HEK293 (cell line): ENCODE measurements at regions not wholly inside any gene's neighbourhood (a gene's known extent, or its start where the extent isn't known, plus 50 kb on each side); places are given as distances from the start of the nearest gene placed in this dataset.

Source experiments
- CTCF ChIA-PET: fragments of 350-600 bp; formaldehyde crosslinking; extraction: SDS; loops from one replicate; lab custom pipeline; 2021; ENCODE audit warnings: antibody characterized with exemption; lab: Yijun Ruan, JAX
- POLR2A ChIA-PET: fragments of 300-600 bp; formaldehyde crosslinking; extraction: SDS; loops from one replicate; lab custom pipeline; 2020; ENCODE audit warnings: antibody characterized with exemption, inconsistent platforms; lab: Yijun Ruan, JAX
- H3K27ac ChIP-seq: fragments of 200-500 bp; sonication (Bioruptor generic); 2 replicates; pipeline ENCODE4 v1.5.1; 2014; ENCODE audit warnings: low read depth, low read length, control low read depth, inconsistent platforms; ENCODE audit errors: extremely low read depth
- H3K36me3 ChIP-seq, 2 experiments: fragments of 200-500 bp in 1 of 2; sonication (Bioruptor generic) in 1 of 2; 1 replicate in 1 of 2; 2 replicates in 1 of 2; pipeline ENCODE4 v1.5.1; 2014 to 2017; ENCODE audit warnings: inconsistent platforms in 2 of 2, low read length in 2 of 2; ENCODE audit not compliant: control insufficient read depth in 2 of 2, insufficient read depth in 1 of 2
- H3K4me1 ChIP-seq: fragments of 200-500 bp; sonication (Bioruptor generic); 2 replicates; pipeline ENCODE4 v1.5.1; 2014; ENCODE audit warnings: mild to moderate bottlenecking, low read length, inconsistent platforms; ENCODE audit not compliant: control insufficient read depth, insufficient read depth
- H3K4me3 ChIP-seq: 2 replicates; pipeline ENCODE4 v1.5.1; 2011; ENCODE audit warnings: low read depth, mild to moderate bottlenecking, control low read depth, low read length, moderate library complexity
- H3K9me3 ChIP-seq: fragments of 200-500 bp; sonication (Bioruptor generic); 2 replicates; pipeline ENCODE4 v1.5.1; 2014; ENCODE audit warnings: low read depth, low read length, inconsistent platforms; ENCODE audit not compliant: control insufficient read depth, insufficient read depth
- BCL11B ChIP-seq: fragments of 450-650 bp; formaldehyde crosslinking; IDR thresholded peaks from 2 replicates; pipeline ENCODE4 v1.5.1; 2016; ENCODE audit warnings: low read depth, missing biosample characterization, missing genetic modification characterization
- EGR2 ChIP-seq: fragments of 450-650 bp; formaldehyde crosslinking; IDR thresholded peaks from 2 replicates; pipeline ENCODE4 v1.5.1; 2016; ENCODE audit warnings: low read depth, missing biosample characterization, missing genetic modification characterization
- GLI4 ChIP-seq: fragments of 450-650 bp; formaldehyde crosslinking; IDR thresholded peaks from 2 replicates; pipeline ENCODE4 v1.5.1; 2016; ENCODE audit warnings: missing biosample characterization, missing genetic modification characterization
- GLIS1 ChIP-seq: fragments of 450-650 bp; formaldehyde crosslinking; IDR thresholded peaks from 2 replicates; pipeline ENCODE4 v1.5.1; 2016; ENCODE audit warnings: missing biosample characterization, missing genetic modification characterization
- MZF1 ChIP-seq: fragments of 450-650 bp; formaldehyde crosslinking; IDR thresholded peaks from 2 replicates; pipeline ENCODE4 v1.5.1; 2017; ENCODE audit warnings: missing biosample characterization, missing genetic modification characterization, borderline replicate concordance
- PRDM1 ChIP-seq: fragments of 450-650 bp; formaldehyde crosslinking; IDR thresholded peaks from 2 replicates; pipeline ENCODE4; 2016; ENCODE audit warnings: missing biosample characterization, missing genetic modification characterization
- ZBTB48 ChIP-seq: fragments of 450-650 bp; formaldehyde crosslinking; IDR thresholded peaks from 2 replicates; pipeline ENCODE4 v1.5.1; 2016; ENCODE audit warnings: missing biosample characterization, missing genetic modification characterization
- ZBTB6 ChIP-seq: fragments of 450-650 bp; formaldehyde crosslinking; IDR thresholded peaks from 2 replicates; pipeline ENCODE4 v1.5.1; 2017; ENCODE audit warnings: missing biosample characterization, missing genetic modification characterization
- ZBTB8A ChIP-seq: fragments of 450-650 bp; formaldehyde crosslinking; IDR thresholded peaks from 2 replicates; pipeline ENCODE4 v1.5.1; 2016; ENCODE audit warnings: missing biosample characterization, missing genetic modification characterization
- ZFHX2 ChIP-seq: fragments of 450-650 bp; formaldehyde crosslinking; conservative IDR thresholded peaks from 2 replicates; pipeline ENCODE4 v1.5.1; 2016; ENCODE audit warnings: missing biosample characterization, missing genetic modification characterization
- ZFP69B ChIP-seq: fragments of 450-650 bp; formaldehyde crosslinking; IDR thresholded peaks from 2 replicates; pipeline ENCODE4 v1.5.1; 2016; ENCODE audit warnings: missing biosample characterization, missing genetic modification characterization
- ZIC2 ChIP-seq: fragments of 450-650 bp; formaldehyde crosslinking; IDR thresholded peaks from 2 replicates; pipeline ENCODE4 v1.5.1; 2016; ENCODE audit warnings: missing biosample characterization, missing genetic modification characterization
- ZNF114 ChIP-seq: fragments of 450-650 bp; formaldehyde crosslinking; IDR thresholded peaks from 2 replicates; pipeline ENCODE4 v1.5.0; 2017; ENCODE audit warnings: missing biosample characterization, missing genetic modification characterization
- ZNF132 ChIP-seq: fragments of 450-650 bp; formaldehyde crosslinking; IDR thresholded peaks from 2 replicates; pipeline ENCODE4 v1.5.1; 2017; ENCODE audit warnings: missing biosample characterization, missing genetic modification characterization, borderline replicate concordance
- ZNF2 ChIP-seq: fragments of 450-650 bp; formaldehyde crosslinking; IDR thresholded peaks from 2 replicates; pipeline ENCODE4 v1.5.1; 2016; ENCODE audit warnings: missing biosample characterization, missing genetic modification characterization
- ZNF23 ChIP-seq: fragments of 450-650 bp; formaldehyde crosslinking; IDR thresholded peaks from 2 replicates; pipeline ENCODE4 v1.5.1; 2016; ENCODE audit warnings: missing biosample characterization, missing genetic modification characterization, borderline replicate concordance
- ZNF292 ChIP-seq: fragments of 450-650 bp; formaldehyde crosslinking; IDR thresholded peaks from 2 replicates; pipeline ENCODE4 v1.5.1; 2016; ENCODE audit warnings: low read depth, missing biosample characterization, missing genetic modification characterization, borderline replicate concordance
- ZNF561 ChIP-seq: fragments of 450-650 bp; IDR thresholded peaks from 2 replicates; pipeline ENCODE4 v1.5.1; 2018; ENCODE audit warnings: missing biosample characterization, missing genetic modification characterization, borderline replicate concordance
- ZNF623 ChIP-seq: fragments of 450-650 bp; formaldehyde crosslinking; IDR thresholded peaks from 2 replicates; pipeline ENCODE4 v1.5.1; 2016; ENCODE audit warnings: missing biosample characterization, missing genetic modification characterization
- ZNF660 ChIP-seq: fragments of 450-650 bp; IDR thresholded peaks from 2 replicates; pipeline ENCODE4 v1.5.1; 2018; ENCODE audit warnings: missing biosample characterization, mild to moderate bottlenecking, missing genetic modification characterization
- ZNF704 ChIP-seq: fragments of 450-650 bp; formaldehyde crosslinking; IDR thresholded peaks from 2 replicates; pipeline ENCODE4 v1.5.1; 2016; ENCODE audit warnings: missing biosample characterization, missing genetic modification characterization
- ZSCAN5A ChIP-seq: fragments of 450-650 bp; formaldehyde crosslinking; IDR thresholded peaks from 2 replicates; pipeline ENCODE4 v1.5.1; 2016; ENCODE audit warnings: missing biosample characterization, missing genetic modification characterization
- TF ChIP-seq, protein P1 (sequence below): fragments of 450-650 bp; formaldehyde crosslinking; IDR thresholded peaks from 2 replicates; pipeline ENCODE4 v1.5.1; 2016; ENCODE audit warnings: missing biosample characterization, missing genetic modification characterization
- TF ChIP-seq, protein P2 (sequence below): fragments of 450-650 bp; formaldehyde crosslinking; IDR thresholded peaks from 2 replicates; pipeline ENCODE4 v1.5.1; 2016; ENCODE audit warnings: missing biosample characterization, missing genetic modification characterization
- TF ChIP-seq, protein P3 (sequence below): fragments of 450-650 bp; formaldehyde crosslinking; IDR thresholded peaks from 2 replicates; pipeline ENCODE4 v1.5.1; 2016; ENCODE audit warnings: missing biosample characterization, missing genetic modification characterization

- TF ChIP-seq, protein P1, sequence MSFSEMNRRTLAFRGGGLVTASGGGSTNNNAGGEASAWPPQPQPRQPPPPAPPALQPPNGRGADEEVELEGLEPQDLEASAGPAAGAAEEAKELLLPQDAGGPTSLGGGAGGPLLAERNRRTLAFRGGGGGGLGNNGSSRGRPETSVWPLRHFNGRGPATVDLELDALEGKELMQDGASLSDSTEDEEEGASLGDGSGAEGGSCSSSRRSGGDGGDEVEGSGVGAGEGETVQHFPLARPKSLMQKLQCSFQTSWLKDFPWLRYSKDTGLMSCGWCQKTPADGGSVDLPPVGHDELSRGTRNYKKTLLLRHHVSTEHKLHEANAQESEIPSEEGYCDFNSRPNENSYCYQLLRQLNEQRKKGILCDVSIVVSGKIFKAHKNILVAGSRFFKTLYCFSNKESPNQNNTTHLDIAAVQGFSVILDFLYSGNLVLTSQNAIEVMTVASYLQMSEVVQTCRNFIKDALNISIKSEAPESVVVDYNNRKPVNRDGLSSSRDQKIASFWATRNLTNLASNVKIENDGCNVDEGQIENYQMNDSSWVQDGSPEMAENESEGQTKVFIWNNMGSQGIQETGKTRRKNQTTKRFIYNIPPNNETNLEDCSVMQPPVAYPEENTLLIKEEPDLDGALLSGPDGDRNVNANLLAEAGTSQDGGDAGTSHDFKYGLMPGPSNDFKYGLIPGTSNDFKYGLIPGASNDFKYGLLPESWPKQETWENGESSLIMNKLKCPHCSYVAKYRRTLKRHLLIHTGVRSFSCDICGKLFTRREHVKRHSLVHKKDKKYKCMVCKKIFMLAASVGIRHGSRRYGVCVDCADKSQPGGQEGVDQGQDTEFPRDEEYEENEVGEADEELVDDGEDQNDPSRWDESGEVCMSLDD (tag by site-specific recombination) = no peak
Measured at GRCh38 chr4:85024671-85025070, 58.2 kb upstream of the WDFY3 start (continued).

- CTCF ChIA-PET = no interaction called here
- POLR2A ChIA-PET = no interaction called here
- H3K9me3 ChIP-seq = no peaks in the 10 kb centered on the region
Measured at GRCh38 chr4:85028910-85029309, 62.4 kb upstream of the WDFY3 start.

DNA sequence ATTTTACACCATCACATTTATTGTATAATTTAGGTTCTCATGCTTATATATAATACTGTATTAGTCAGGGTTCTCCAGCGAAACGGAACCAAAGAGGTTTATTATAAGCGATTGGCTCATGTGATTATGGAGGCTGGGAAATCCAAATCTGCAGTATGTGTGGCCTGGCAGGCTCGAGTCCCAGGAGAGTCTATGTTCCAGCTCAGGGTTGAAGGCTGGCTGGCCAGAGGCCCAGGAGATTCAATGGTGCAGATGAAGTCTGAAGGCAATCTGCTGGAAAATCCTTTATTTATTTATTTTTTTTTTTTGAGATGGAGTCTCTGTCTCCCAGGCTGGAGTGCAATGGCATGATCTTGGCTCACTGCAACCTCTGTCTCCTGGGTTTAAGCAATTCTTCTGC lies 63.0 kb upstream of the WDFY3 start:
- Histone ChIP-seq H3K4me1 (no peaks in the 10 kb centered on the region), H3K27ac (no peak overlapping the region), H3K4me3 (no peak overlapping the region), H3K9me3 (no peaks in the 10 kb centered on the region), H3K36me3 (no peaks in the 10 kb centered on the region)
- ChIA-PET POLR2A (no interaction called here), CTCF (no interaction called here)
- no peak for TF ChIP-seq ZFHX2 (tag by site-specific recombination)
- TF ChIP-seq ZNF561 (tag by site-specific recombination) = no peak
- TF ChIP-seq, protein P2, sequence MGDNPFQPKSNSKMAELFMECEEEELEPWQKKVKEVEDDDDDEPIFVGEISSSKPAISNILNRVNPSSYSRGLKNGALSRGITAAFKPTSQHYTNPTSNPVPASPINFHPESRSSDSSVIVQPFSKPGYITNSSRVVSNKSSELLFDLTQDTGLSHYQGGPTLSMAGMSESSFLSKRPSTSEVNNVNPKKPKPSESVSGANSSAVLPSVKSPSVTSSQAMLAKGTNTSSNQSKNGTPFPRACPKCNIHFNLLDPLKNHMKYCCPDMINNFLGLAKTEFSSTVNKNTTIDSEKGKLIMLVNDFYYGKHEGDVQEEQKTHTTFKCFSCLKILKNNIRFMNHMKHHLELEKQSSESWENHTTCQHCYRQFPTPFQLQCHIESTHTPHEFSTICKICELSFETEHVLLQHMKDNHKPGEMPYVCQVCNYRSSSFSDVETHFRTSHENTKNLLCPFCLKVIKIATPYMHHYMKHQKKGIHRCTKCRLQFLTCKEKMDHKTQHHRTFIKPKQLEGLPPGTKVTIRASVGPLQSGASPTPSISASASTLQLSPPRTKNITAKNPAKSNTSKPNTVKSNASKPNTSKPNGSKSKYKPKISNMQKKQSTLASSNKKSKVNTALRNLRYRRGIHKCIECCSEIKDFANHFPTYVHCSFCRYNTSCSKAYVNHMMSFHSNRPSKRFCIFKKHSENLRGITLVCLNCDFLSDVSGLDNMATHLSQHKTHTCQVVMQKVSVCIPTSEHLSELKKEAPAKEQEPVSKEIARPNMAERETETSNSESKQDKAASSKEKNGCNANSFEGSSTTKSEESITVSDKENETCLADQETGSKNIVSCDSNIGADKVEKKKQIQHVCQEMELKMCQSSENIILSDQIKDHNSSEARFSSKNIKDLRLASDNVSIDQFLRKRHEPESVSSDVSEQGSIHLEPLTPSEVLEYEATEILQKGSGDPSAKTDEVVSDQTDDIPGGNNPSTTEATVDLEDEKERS = no peak
- no peak for TF ChIP-seq EGR2 (tag by site-specific recombination)
- no peak for TF ChIP-seq BCL11B (tag by site-specific recombination)
- no peak for TF ChIP-seq ZNF623 (tag by site-specific recombination)
- TF ChIP-seq GLIS1 (tag by site-specific recombination) = no peak
- TF ChIP-seq ZBTB6 = no peak
- TF ChIP-seq ZNF292 (tag by site-specific recombination) = no peak

More at GRCh38 chr4:85028910-85029309, 62.4 kb upstream of the WDFY3 start:
- Histone ChIP-seq H3K27ac (no peak overlapping the region), H3K4me1 (no peaks in the 10 kb centered on the region), H3K4me3 (no peak overlapping the region), H3K36me3 (no peaks in the 10 kb centered on the region)
- TF ChIP-seq ZNF660 (no peak), PRDM1 (tag by site-specific recombination) (no peak), ZBTB48 (tag by site-specific recombination) (no peak), ZNF23 (no peak), ZNF114 (tag by site-specific recombination) (no peak), ZNF292 (tag by site-specific recombination) (no peak), ZNF132 (tag by site-specific recombination) (no peak), ZNF2 (tag by site-specific recombination) (no peak), ZBTB8A (tag by site-specific recombination) (no peak), ZNF704 (tag by site-specific recombination) (no peak), ZIC2 (tag by site-specific recombination) (no peak), GLI4 (tag by site-specific recombination) (no peak), ZSCAN5A (tag by site-specific recombination) (no peak), MZF1 (no peak), ZFP69B (tag by site-specific recombination) (no peak)
- TF ChIP-seq, protein P3, sequence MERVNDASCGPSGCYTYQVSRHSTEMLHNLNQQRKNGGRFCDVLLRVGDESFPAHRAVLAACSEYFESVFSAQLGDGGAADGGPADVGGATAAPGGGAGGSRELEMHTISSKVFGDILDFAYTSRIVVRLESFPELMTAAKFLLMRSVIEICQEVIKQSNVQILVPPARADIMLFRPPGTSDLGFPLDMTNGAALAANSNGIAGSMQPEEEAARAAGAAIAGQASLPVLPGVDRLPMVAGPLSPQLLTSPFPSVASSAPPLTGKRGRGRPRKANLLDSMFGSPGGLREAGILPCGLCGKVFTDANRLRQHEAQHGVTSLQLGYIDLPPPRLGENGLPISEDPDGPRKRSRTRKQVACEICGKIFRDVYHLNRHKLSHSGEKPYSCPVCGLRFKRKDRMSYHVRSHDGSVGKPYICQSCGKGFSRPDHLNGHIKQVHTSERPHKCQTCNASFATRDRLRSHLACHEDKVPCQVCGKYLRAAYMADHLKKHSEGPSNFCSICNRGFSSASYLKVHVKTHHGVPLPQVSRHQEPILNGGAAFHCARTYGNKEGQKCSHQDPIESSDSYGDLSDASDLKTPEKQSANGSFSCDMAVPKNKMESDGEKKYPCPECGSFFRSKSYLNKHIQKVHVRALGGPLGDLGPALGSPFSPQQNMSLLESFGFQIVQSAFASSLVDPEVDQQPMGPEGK (tag by site-specific recombination) = no peak
